DMS153 treated with DMSO at 0.1 percent for 48 hours (cell line): ENCODE measurements at regions not wholly inside any gene's neighbourhood (a gene's known extent, or its start where the extent isn't known, plus 50 kb on each side); places are given as distances from the start of the nearest gene placed in this dataset.
"Not testable (repeated sequence)": the region's sequence is repeated elsewhere in the genome, so short reads cannot be mapped to it uniquely, and the experiment has no call there.

Experiments used
- DNase-seq: peaks from one replicate; lab custom pipeline; 2025; ENCODE audit not compliant: unreplicated experiment; lab: John Stamatoyannopoulos, UW

DNA sequence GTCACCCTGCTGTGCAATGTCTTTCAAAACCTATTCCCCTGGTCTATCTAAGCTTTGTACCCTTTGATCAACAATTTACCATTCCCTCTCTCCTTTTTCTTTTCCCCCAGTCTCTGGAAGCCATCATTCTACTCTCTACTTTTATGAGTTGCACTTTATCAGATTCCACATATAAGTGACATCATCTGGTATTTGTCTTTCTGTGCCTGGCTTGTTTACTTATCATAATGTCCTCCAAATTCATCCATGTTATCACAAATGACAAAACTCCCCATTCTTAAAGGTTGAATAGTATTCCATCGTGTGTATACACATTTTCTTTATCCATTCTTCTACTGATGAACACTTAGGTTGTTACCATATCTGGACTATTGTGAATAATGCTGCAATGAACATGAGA lies 344.2 kb upstream of the CCNH start:
- DNase-seq, result no peak

GRCh38 chr5:87755360-87755759 lies 342.6 kb upstream of the CCNH start:
- DNase-seq, result no peak

GRCh38 chr5:87754009-87754757 lies 341.5 kb upstream of the CCNH start:
- no peak for DNase-seq

- no peak for DNase-seq
These were observed 339.6 kb upstream of the CCNH start for GRCh38 chr5:87752362-87752761.

GRCh38 chr5:87751824-87752223 lies 339.1 kb upstream of the CCNH start:
- no peak for DNase-seq

GRCh38 chr5:87746891-87747377 lies 334.2 kb upstream of the CCNH start:
- no peak for DNase-seq

- DNase-seq, result no peak
These were observed 333.6 kb upstream of the CCNH start for GRCh38 chr5:87746341-87746740.

DNA sequence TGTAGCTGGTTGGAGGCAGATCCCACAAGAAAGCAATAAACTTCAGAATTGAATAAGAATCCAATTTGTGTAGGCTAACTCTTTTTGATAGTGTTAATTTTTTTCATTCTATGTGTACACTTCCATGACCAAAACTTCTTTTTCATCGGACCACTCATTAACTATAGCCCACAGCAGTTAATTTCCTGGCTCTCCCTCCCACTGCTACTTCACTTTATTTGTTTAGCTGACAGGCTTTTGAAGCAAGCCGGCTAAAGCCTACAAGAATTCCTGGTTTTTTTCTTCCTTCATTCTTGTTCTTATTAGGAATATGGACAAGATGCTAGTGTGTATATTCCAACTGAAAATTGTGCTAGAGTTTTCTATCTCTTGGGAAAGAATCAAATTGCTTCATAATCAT lies 329.2 kb upstream of the CCNH start:
- no peak for DNase-seq

- no peak for DNase-seq
These were observed 323.2 kb upstream of the CCNH start for GRCh38 chr5:87735923-87736322.

DNA sequence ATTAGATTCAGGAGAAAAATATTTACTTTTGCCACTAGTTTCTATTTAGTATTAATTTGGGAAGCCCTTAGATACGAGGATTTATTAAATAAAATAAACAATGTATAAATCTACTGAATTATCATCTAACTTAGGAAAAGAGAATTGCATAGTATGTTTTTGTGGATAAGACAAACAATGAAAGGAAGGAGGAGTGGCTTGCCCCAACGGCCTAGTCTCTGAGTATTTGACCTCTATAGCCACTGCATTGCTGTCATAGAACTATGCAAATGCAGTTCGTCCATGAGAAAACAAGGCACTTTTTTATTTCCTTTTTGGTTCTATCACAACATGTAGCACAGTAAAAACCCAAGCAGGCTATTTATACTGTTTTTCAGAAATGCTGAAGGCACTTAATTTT lies 321.2 kb upstream of the CCNH start:
- no peak for DNase-seq

DNA sequence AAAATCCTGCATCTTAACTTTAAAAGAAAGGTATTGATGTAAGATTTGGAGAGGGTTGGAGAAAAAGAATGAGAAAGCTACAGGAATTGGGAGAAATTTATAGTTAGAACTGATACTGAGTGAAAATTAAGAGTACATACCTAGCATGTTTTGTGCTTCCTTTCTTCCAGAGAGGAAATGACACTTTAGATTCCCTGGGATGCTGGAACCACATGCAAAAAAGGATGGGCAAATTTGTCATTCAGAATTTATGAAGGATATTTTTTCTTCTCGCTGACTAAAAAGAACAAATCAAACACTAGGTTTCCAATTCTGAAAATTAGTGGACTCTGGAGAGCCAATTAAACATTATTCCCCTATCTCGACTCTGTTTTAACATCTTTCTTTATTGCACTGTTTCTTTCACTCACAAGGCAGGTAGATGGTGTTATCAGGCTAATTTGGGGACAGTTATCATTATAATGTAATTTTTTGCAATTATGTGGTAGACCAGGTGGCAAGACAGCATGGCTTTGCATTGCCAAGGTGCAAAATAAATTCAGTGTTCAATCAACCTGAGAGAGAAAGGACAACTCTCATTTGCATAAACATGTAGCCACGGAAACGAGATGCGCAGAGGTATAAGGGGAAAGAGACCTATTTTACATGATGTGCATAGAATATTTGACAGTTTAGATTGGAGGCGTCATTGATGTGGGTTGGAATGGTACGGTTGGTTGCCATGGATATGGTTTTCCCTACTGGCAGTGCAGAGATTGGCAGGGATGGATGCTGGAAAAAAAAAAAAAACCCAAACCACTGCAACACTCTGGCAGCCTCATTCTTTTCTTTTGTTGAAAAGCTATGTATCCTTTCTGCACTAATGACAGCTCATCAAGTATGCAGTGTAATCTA lies 320.4 kb upstream of the CCNH start:
- DNase-seq, result no peak

GRCh38 chr5:87729781-87730180 lies 317.1 kb upstream of the CCNH start:
- no peak for DNase-seq

DNA sequence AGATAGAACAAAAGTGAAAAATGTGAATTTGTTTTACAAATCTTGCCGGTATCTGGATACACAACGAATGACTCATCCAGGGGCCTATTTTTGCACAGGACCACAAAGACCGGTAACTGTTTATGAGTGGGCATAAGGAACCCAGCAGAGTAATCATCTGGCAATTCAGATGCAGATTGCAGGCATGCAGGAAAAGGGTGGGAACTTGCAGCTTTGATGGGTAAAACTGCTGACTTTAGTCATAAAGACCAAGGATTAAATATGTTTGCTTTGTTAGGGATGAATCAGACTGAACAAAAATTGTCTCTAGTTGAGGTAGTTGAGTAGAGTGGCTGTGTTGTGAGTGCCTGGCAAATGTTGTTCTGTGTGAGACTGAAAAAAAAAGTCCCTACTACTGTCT lies 309.6 kb upstream of the CCNH start:
- no peak for DNase-seq

- DNase-seq, result not testable (repeated sequence)
These were observed 305.6 kb upstream of the CCNH start for GRCh38 chr5:87718224-87718925.

- DNase-seq, result no peak
These were observed 305.0 kb upstream of the CCNH start for GRCh38 chr5:87717761-87718160.

- DNase-seq, result no peak
These were observed 293.1 kb upstream of the CCNH start for GRCh38 chr5:87705876-87706275.

DNA sequence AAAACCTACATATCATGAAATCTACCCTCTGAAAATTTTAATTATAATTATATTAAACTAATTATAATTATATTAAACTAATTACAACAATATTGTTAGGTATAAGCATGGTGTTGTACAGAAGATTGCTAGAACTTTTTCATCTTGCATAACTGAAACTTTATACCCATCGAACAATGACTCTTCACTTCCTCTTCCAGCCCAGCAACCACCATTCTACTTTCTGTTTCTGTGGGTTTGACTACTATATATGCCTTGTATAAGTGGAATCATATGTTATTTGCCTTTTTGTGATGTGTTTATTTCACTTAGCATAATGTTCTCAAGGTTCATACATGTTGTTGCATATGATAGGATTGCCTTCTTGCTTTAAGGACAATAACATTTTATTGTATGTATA lies 274.2 kb upstream of the CCNH start:
- no peak for DNase-seq

GRCh38 chr5:87686018-87686417 lies 273.3 kb upstream of the CCNH start:
- DNase-seq, result no peak

- no peak for DNase-seq
These were observed 261.5 kb upstream of the CCNH start for GRCh38 chr5:87674235-87674634.

DNA sequence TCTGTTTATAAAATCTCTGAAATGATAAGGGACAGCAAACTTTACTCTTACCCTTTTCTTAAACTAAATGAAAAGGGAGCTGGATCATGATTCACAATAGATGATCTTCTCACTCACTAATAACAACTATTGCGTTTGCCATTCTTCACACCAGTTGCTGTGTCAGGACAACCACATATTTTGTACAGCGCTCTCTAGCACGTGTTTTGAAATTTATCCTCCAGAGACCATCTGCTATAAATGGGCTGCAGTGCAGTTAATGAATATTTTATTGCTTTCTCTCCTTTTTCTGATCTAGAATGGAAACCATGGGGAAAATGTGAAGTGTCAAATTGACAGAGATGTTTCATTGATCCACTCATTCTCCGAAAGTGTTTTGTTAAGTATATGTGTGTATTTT lies 258.4 kb upstream of the CCNH start:
- no peak for DNase-seq

DNA sequence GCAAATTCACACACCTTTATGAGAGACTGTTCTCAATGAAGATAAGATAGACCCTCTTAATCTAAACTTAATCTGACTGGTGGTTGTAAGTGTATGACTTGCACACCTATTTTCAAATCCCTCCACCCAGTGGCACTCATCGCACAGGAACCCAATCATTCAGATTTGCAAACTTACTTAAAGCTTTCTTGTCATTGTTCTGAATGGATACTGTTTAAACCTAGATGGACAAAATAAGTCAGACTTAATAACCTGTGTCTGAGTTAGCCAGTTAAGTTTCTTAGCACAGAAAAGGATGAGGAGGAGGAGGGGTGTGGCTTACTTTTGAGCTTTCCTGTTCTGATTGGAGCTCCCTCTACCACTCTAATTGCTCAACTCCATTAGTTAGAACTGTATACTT lies 252.4 kb upstream of the CCNH start:
- DNase-seq, result no peak
